A172 (cell line): ENCODE measurements at regions not wholly inside any gene's neighbourhood (a gene's known extent, or its start where the extent isn't known, plus 50 kb on each side); places are given as distances from the start of the nearest gene placed in this dataset.
"Not testable (repeated sequence)": the region's sequence is repeated elsewhere in the genome, so short reads cannot be mapped to it uniquely, and the experiment has no call there.

ENCODE experiments used
- DNase-seq: peaks from one replicate; pipeline ENCODE4 v3.0.0-alpha.2; 2015; ENCODE audit warnings: low spot score

DNA sequence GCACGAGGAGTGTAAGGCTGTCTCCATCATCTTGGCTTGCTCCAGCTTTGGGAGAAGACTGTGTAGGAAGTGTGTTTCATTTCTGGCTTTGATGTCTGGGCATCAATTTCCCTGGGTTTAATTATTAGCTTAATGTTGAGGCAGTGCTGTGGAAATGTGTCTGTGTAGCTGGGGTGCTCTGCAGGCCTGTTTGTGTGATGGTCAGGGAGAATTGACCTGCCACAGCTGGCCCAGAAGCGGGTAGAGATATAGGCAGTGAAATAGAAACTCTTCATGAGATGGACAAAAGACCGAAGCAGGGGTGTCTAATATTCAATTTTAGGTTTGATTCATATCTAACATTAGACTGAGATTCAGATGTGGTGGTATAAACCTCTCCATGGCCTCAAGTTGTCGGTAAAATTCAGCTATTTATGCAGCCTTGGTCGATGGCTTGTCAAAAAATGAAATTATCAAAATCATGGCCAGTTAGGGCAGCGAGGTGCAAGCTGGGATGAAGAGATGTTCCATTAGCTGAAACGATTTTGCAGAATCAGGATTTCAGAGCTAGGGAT, 95.3 kb upstream of the SNX9 start:
- DNase-seq = no peak

DNA sequence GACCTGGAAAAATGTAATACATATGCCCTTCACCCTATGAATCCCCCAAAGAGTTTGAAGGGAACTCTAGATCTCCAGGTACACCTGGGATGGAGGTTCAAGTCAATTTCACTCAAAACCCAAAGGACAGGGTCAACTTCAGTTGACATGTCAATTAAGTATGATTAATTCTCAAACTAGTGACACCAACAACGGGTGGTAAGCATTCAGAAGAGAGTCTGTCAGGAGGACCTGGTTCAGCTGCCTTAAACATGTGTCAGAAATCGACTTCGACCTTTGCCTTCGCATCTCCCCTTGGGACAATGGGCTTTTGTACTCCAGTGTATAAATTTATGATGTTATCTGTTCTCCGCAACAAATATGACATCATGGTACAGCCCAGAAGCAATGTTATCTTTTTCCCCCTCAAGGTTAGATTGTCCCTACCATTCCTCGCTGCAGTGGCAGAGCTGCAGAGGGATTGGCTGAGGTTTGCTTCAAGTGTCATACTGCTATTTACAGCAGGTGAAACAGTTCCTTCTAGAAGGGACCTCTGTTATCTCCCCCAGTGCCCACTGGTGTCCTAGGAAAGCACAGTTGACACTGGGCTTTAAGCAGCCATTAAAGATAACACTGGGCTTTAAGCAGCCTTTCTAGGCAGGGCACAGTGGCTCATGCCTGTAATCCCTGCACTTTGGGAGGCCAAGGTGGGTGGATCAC, 94.7 kb upstream of the SNX9 start:
- no peak for DNase-seq

DNA sequence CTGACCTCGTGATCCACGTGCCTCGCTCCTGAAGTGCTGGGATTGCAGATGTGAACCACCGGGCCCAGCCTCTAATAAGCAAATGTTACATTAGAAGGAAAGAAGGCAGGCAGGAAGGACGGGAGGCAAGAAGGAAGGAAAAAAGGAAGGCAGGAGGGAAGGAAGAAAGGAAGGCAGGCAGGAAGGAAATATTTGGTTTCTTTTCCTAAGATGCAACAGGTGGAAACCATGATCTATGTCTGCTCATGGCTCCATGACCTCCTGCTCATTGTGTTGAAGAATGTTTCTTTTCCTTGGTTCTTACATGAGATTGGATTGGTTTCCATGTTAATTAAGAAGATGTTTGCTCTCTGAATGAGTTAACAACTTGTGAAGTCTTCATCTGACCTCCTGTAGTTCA, 91.8 kb upstream of the SNX9 start:
- no peak for DNase-seq

DNA sequence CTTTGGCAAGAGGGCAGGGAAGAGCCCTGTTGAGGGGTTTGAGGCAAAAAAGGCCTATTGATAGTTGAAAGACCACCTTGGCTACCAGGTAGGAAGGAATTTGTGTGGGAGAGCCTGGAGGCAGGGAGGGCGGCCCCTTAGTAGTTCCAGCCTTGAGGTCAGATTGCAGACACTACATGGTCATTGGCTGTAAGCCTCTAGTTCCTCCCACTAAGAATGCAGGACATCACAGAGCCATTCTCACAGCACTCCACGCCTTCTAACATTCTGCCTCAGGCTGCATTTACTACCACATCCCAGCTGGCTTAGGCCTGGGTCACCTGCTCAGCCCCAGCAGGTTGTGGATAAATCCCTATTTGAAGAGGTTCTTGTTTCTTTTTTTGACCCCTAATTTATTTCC, 91.0 kb upstream of the SNX9 start:
- DNase-seq = no peak

DNA sequence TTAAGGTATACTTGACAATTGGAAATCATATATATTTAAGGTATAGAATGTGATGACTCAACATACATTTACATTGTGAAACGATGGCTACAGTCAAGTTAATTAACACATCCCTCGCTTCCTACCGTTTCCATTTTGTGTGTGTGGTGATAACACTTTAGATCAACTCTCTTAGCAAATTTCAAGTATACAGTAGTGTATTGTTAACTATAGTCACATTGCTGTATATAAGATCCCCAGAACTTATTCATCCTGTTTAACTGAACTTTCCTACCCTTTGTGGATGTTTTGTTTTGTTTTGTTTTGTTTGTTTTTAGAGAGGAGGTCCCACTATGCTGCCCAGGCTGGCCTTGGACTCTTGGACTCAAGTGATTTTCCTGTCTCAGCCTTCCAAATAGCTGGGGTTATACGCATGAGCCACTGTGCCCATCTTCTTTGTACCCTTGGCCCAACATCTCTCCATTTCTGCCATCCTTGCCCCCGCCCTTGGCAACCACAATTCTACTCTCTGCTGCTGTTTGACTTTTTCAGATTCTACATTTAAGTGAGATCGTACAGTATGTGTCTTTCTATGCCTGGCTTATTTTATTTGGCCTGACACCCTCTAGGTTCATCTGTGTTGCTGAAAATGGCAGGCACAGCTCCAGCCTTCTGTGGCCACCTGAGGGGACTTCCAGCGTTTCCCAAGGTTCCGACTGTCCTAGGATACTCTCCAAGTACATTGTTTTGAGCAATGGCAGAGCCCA, 90.5 kb upstream of the SNX9 start:
- no peak for DNase-seq

DNA sequence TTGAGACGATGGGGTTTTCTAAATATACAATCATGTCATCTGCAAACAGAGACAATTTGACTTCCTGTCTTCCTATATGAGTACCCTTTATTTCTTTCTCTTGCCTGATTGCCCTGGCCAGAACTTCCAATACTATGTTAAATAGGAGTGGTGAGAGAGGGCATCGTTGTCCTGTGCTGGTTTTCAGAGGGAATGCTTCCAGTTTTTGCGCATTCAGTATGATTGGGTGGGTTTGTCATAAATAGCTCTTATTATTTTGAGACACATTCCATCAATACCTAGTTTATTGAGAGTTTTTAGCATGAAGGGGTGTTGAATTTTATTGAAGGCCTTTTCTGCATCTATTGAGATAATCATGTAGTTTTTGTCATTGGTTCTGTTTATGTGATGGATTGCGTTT, 86.5 kb upstream of the SNX9 start:
- DNase-seq = not testable (repeated sequence)

DNA sequence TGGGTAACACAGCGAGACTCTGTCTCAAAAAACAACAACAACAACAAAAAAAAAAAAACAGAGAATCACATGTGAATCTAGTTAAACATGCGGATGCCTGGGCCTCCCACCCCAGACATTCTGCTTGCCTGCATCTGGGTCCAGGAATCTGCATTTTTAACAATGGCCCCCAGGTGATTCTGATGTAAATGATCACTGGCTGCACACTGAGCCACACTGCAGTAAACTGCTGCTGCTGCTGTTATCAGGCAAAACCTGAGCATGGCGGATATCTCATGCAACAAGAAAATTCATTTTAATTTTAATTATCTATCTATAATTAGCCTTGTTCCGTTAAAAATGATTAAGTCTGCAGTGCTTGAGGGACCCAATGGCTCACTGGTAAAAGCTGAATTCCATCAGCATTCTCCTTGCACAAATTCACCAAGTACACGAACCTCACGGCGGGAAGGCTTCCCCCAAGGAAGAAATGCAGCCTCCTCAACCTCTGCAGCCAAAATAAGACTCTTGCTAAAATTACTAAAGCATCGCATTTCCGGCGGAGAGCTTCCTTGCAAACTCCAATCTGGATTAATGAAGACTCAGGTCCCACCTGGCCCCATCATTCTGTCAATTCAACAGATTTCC, 81.6 kb upstream of the SNX9 start:
- DNase-seq = no peak

DNA sequence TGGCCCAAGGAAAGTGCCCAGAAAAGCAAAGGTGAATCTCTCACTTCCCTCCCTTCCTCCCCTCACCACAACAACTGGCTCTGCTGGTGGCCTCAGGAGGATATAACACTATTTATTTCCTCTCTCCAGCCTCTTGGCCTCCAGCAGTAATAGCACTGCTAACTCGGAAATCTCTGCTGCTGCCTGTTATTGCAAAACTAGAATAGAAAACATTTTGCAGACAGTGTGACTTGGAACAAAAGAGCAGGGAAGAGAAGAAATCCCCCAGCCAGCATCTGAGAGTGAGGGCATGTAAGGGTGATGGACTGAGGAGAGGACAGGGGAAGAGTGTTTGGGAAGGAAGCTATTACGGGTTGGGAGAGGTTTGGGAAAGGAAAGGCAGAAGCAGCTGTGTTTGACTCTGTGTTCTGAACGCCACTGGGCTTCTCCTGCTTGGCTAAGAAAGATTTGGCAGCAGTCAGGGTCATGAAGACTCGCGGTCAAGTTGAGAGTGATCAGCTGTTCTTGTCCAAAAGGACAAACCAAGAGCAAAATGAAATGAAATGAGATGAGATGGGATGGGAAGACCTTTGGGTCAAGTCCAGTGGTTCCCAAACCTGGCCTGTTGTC, 81.0 kb upstream of the SNX9 start:
- DNase-seq = no peak

DNA sequence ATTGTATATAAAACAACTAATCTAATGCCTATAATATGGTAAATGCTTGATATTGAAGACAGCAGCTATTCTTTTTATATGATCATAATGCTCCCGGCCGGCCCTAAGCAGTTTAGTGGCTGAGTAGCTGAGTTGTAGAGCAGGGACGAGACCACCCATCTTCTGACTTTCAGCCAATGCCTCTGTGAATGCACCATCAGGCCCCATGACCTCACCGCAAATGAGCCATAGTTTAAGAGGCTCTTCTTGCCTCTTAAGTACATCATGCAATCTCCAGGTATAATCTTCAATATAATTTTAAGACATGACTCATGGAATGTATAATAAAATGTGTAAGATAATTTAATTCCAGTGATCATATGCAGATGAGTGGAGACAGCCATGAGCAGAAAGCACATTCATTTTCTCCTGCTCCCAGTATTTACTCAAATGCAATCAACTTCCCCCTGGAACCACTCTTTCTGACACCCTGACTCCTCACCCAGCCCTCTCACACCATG, 78.9 kb upstream of the SNX9 start:
- DNase-seq = no peak

DNA sequence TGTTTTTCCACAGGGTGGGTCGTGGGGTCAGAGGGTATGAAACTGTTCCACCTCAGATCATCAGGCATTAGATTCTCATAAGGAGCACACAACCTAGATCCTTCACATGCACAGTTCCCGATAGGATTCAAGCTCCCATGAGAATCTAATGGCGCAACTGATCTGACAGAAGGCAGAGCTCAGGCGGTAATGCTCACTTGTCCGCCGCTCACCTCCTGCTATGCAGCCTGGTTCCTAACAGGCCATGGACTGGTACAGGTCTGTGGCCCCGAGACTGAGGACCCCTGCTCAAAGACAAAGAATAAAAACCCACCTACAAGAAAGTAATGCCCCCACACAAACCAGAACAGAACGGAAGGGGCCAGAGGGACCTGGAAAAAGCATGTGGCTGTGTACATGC, 76.1 kb upstream of the SNX9 start:
- no peak for DNase-seq

DNA sequence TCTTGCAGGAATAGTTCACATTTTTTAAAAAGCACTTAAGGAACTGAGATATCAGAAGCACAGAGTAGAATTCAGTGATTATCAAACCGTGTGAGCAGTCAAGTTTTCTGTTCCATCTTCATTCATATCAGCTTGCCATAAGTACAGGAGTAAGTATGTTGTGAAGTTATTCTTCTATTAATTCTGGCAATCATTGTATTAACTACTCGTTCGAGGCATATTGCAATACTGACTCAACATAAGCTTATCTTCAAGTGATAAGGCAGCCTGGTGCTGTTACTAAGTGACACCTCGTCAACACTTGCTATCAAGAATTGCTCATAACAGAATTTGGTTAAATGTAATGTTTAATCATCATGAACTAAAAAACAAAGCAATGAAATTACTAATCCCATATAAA, 75.7 kb upstream of the SNX9 start:
- no peak for DNase-seq

DNA sequence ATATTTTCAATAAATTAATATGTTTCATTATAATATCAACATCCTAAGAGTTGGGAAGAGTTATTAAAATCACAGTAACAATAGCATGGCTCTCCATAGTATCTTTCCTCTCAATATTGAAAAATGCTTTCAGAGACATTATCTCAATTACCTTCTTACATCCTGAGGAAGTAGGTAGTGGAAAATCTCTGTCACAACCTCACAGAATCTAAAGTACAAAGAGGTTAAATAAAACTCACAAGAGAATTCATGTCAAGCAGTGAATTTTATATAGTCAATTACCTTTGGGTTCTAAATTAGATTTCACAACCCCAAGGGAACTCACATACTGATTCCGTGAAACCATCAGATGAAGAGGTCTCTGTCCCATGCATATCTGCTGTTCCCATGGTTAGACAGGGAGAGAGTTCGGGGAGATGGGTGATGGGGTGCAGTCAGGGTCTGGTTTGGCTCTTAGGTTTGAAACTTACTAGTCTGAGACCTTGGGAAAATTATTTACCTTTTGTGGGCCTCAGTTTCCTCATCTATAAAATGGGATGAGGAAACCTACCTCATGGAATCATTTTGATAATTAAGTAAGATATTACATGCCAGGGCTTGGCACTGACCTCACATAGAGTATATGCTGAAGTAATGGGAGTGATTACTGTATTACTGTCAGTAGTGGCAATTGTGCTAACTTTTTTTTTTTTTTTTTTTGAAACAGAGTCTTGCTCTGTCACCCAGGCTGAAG, 74.0 kb upstream of the SNX9 start:
- no peak for DNase-seq

DNA sequence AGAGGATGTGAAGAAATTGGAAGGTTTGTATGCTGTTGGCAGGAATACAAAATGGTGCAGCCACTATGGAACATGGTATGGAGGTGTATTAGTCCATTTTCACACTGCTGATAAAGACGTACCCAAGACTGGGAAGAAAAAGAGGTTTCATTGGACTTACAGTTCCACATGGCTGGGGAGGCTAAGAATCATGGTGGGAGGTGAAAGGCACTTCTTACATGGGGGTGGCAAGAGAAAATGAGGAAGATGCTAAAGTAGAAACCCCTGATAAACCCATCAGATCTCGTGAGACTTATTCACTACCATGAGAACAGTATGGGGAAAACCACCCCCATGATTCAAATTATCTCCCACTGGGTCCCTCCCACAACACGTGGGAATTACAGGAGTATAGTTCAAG, 72.1 kb upstream of the SNX9 start:
- not testable (repeated sequence) for DNase-seq

DNA sequence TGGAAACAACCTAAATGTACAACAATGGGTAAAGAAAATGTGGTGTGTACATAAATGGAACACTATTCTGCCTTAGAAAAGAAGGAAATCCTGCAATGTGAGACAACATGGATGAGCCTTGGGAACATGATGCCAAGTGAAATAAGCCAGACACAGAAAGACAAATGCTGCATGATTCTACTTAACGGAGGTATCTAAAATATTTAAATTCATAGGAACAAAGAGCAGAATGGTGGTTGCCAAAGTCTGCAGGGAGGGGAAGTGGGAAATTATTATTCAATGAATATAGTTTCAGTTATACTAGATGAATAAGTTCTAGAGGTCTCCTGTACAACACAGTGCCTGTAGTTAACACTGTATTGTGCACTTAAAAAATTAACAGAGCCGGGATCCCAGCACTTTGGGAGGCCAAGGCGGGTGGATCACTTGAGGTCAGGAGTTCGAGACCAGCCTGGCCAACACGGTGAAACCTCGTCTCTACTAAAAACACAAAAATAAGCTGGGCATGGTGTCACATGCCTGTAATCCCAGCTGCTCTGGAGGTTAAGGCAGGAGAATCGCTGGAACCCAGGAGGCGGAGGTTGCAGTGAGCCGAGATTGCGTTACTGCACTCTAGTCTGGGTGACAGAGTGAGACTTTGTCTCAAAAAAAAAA, 71.4 kb upstream of the SNX9 start:
- no peak for DNase-seq

DNA sequence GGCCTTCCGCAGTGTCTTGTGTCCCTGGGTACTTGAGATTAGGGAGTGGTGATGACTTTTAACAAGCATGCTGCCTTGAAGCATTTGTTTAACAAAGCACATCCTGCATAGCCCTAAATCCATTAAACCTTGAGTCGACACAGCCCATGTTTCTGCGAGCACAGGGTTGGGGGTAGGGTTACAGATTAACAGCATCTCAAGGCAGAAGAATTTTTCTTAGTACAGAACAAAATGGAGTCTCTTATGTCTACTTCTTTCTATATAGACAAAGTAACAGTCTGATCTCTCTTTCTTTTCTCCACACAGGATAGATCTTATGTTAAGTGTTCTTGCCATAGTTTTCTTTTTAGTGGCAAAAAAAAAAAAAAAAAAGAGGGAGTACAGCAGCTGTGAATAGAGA, 70.2 kb upstream of the SNX9 start:
- DNase-seq = not testable (repeated sequence)

DNA sequence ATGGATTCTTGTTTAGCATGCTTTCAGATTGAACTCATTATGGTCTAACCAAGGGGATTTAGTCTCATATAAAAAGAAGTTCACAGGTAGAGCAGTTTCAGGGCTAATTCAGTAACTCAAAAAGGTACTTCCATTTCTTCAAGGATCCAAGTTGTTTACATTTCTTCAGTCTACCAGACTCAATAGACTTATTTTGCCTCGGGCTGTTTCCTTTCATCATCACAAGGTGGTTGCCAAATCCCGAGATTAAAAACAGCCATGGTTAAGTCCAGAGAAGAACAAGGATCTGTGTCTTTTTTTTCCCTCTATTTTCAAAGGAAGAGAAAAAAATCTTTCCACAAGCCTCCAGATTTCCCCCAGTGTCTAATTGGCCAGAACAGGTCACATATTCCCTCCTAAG, 69.8 kb upstream of the SNX9 start:
- DNase-seq = no peak

DNA sequence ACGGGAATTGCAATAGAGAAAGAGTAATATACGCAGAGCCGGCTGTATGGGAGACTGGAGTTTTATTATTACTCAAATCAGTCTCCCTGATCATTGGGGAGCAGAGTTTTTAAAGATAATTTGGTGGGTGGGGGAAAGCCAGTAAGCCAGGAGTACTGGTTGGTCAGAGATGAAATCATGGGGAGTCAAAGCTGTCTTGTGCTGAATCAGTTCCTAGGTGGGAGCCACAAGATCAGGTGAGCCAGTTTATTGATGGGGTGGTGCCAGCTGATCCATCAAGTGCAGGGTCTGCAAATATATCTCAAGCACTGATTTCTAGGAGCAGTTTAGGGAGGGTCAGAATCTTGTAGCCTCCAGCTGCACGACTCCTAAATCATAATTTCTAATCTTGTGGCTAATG, 69.2 kb upstream of the SNX9 start:
- not testable (repeated sequence) for DNase-seq

DNA sequence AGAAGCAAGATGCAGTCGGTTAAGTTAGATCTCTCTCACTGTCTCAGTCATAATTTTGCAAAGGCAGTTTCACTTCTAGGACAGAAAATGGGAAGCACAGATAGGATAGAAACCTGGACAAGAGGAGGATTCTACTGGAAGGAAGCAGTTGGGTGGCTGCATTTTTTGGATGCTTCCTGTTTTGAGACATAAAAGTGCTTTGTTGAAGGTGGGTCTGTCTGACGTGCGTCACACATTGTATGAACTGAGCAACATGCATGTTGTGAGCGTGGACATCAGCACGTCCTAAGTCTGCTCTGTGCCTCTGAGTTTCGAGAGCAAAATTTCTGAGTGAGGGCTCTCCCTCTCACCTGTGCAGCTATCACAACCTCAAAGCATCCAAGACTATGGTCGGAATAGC, 68.7 kb upstream of the SNX9 start:
- DNase-seq = no peak

DNA sequence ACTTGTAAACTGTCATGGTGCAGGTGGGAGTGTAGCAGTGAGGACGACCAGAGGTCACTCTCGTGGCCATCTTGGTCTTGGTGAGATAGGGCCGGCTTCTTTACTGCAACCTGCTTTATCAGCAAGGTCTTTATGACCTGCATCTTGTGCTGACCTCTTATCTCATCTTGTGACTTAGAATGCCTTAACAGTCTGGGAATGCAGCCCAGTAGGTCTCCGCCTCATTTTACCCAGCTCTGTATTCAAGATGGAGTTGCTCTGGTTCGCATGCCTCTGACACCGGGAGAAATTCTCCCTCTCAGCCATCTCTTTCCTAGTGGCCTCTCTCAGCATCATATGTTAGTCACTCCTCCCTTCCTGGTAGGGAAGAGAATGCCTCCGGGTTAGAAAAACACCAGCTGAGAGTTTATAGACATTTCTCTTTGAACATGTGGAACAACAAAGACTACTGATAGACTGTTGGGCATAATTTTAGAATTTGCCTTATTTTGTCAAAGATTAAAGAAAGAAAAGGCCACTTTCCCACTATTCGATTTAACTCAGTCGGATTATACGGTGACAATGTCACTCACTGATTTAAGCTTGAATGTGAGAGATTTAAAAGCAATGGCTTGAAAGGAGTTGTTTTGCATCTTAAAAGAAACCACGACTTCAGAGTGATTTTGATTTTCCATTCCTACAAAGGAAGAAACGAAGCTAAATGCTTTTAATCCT, 67.9 kb upstream of the SNX9 start:
- DNase-seq = no peak

DNA sequence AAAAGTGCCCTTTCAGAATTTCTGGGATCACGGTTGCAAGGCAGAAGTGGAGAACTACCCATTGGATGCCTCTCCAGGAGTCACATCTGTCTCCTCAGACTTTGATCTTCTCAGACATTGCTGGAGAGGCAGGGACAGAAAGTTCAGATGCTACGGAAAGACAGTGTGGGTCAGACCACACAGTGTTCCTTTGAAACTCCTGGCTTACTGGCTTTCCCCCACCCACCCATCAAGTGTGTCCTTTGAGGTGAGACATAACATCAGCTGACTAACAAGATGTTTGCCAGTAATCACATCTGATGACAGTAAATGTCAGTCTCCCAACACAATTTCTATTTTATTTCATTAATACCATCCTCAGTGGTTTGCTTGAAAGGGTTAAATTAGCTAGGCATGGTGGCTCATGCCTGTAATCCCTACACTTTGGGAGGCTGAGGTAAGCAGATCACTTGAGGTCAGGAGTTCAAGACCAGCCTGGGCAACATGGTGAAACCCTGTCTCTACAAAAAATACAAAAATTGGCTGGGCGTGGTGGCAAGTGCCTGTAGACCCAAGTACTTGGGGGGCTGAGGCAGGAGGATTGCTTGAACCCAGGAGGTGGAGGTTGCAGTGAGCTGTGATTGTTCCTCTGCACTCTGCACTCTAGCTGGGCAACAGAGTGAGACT, 67.2 kb upstream of the SNX9 start:
- no peak for DNase-seq
